Ishikawa (cell line): ENCODE measurements at regions not wholly inside any gene's neighbourhood (a gene's known extent, or its start where the extent isn't known, plus 50 kb on each side); places are given as distances from the start of the nearest gene placed in this dataset.

Experiments used
- CEBPB ChIP-seq: IDR thresholded peaks from 2 replicates; pipeline ENCODE4 v1.6.1; 2012
- CREB1 ChIP-seq: IDR thresholded peaks from 2 replicates; pipeline ENCODE4 v1.6.1; 2012; ENCODE audit warnings: low read depth
- EGR1 ChIP-seq: IDR thresholded peaks from 2 replicates; pipeline ENCODE4 v1.6.1; 2012
- EP300 ChIP-seq: IDR thresholded peaks from 2 replicates; pipeline ENCODE4 v1.6.1; 2012; ENCODE audit warnings: borderline replicate concordance
- FOXM1 ChIP-seq: IDR thresholded peaks from 2 replicates; pipeline ENCODE4 v1.6.1; 2012; ENCODE audit warnings: low read depth, borderline replicate concordance
- MAX ChIP-seq: IDR thresholded peaks from 2 replicates; pipeline ENCODE4 v1.6.1; 2012
- NFIC ChIP-seq: IDR thresholded peaks from 2 replicates; pipeline ENCODE4 v1.6.1; 2012
- RAD21 ChIP-seq: IDR thresholded peaks from 2 replicates; pipeline ENCODE4 v1.6.1; 2012; ENCODE audit warnings: low read depth
- REST ChIP-seq: IDR thresholded peaks from 2 replicates; pipeline ENCODE4 v1.6.1; 2012; ENCODE audit warnings: low read depth, mild to moderate bottlenecking
- TAF1 ChIP-seq: IDR thresholded peaks from 2 replicates; pipeline ENCODE4 v1.6.1; 2012; ENCODE audit warnings: low read depth, mild to moderate bottlenecking
- TCF12 ChIP-seq: IDR thresholded peaks from 2 replicates; pipeline ENCODE4 v1.6.1; 2012; ENCODE audit warnings: low read depth
- TEAD4 ChIP-seq: IDR thresholded peaks from 2 replicates; pipeline ENCODE4 v1.6.1; 2012
- USF1 ChIP-seq: IDR thresholded peaks from 2 replicates; pipeline ENCODE4 v1.6.1; 2012
- YY1 ChIP-seq: IDR thresholded peaks from 2 replicates; pipeline ENCODE4 v1.6.1; 2012; ENCODE audit warnings: low read depth
- ZBTB7A ChIP-seq: IDR thresholded peaks from 2 replicates; pipeline ENCODE4 v1.6.1; 2012; ENCODE audit warnings: low read depth

GRCh38 chr6:119677384-119677783 lies 327.8 kb upstream of the MAN1A1 start:
- TF ChIP-seq CREB1 (no peak), REST (no peak), TCF12 (no peak), CEBPB (no peak), MAX (no peak), TAF1 (no peak), RAD21 (no peak), FOXM1 (no peak), EGR1 (no peak), YY1 (no peak)

- TF ChIP-seq YY1 (no peak), EGR1 (no peak), RAD21 (no peak), EP300 (no peak), USF1 (no peak), TAF1 (no peak), FOXM1 (no peak), CREB1 (no peak), REST (no peak), MAX (no peak), ZBTB7A (no peak), TCF12 (no peak), CEBPB (no peak), NFIC (no peak), TEAD4 (no peak)
These were observed 327.4 kb upstream of the MAN1A1 start for GRCh38 chr6:119676961-119677360.

GRCh38 chr6:119676230-119676629 lies 326.7 kb upstream of the MAN1A1 start:
- TF ChIP-seq CEBPB (no peak), TCF12 (no peak), NFIC (no peak), RAD21 (no peak)

- no peak for TF ChIP-seq EP300
- no peak for TF ChIP-seq NFIC
These were observed 324.2 kb upstream of the MAN1A1 start for GRCh38 chr6:119673741-119674140.

GRCh38 chr6:119672725-119673124 lies 323.2 kb upstream of the MAN1A1 start:
- no peak for TF ChIP-seq CEBPB
- TF ChIP-seq FOXM1, result no peak
- no peak for TF ChIP-seq USF1
- no peak for TF ChIP-seq ZBTB7A
- no peak for TF ChIP-seq EGR1
- no peak for TF ChIP-seq CREB1
- no peak for TF ChIP-seq REST
- no peak for TF ChIP-seq RAD21
- TF ChIP-seq NFIC, result no peak
- no peak for TF ChIP-seq MAX
- TF ChIP-seq EP300, result no peak
